Fibroblast of skin of right biceps (primary cell): ENCODE measurements at regions not wholly inside any gene's neighbourhood (a gene's known extent, or its start where the extent isn't known, plus 50 kb on each side); places are given as distances from the start of the nearest gene placed in this dataset.
A peak's percentile ranks its signal among the peaks of the same experiment; 100 is the strongest.

Experiments
- DNase-seq: peaks from one replicate; pipeline ENCODE4 v3.0.0-alpha.2; 2013

GRCh38 chr6:4613795-4614194 is 162.4 kb upstream of the CDYL start:
- no peak for DNase-seq

- no peak for DNase-seq
These were observed 162.8 kb upstream of the CDYL start for GRCh38 chr6:4613381-4613780.

- DNase-seq = peak; percentile 84
These were observed 163.5 kb upstream of the CDYL start for GRCh38 chr6:4612636-4613171.

DNA sequence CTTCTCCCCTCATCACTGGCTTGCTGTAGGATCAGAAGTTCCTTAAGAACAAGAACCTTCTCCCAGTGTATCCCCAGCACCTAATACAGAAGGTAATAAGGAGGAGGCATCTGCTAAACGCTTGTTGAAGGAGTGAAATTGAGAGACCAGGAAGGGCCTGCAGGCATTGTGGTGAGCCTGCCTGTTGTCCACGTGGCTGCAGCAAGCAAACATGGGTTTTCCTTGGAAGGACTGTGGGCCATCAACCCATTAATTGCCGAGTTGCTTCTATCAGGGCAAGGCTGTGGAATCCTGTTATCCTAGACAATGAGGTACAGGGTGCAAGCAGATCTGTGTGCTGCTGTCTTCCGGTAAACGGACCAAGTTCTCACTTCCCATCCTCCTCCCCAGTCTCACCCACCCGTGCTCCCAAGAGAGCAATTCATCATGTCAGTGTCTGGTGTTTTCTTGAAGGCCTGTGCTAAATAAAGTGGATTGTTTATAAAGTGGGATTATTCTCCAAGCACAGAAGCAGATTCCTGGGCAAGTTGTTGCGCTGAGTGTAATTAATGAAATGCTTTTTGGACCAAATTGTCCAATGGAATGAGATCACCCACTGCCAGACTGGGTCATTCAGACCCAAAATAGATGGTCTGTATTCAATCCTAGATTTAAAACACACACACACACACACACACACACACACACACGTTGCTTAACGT is 164.6 kb upstream of the CDYL start:
- DNase-seq = peak; percentile 64

DNA sequence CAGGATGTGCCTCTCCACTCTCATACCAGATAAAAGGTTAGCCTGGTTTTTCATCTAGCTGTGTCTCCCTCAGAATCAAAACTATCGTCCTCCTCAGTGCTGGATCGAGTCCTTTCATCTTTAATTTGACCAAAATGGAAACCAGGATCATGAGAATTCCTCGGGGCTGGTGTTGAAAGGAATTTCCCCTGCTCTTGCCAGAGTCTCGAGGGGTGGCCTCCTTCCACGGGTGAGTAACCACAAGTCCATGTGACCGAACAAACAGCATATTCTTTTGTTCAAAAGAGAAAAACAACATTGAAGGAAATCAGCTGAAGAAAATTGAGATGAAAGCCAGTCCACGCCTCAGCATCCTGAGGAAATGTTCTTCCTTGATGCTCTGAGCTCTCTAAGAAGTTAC is 165.9 kb upstream of the CDYL start:
- DNase-seq = peak; percentile 94

- no peak for DNase-seq
These were observed 167.7 kb upstream of the CDYL start for GRCh38 chr6:4608361-4609115.

- no peak for DNase-seq
These were observed 168.4 kb upstream of the CDYL start for GRCh38 chr6:4607793-4608192.

GRCh38 chr6:4606821-4607704 is 169.1 kb upstream of the CDYL start:
- DNase-seq = peak; percentile 78

DNA sequence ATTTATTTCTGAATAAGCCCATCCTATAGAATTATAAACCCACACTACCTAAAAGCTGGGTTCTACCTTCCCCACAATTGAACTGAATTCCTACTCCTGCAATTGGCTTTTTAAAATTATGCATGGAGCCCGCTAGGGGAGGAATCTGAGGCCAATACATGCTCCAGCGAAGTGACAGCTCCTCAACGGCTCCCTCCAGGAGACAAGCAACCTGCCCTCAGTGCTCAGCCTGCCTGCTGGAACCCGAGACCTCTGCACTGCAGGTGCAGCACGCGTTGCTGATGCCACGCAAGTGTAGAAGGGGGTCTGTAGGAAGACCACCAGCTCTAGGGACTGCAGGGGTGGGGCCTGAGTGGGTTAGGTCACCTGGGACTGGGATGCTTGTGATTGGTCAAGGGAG is 170.2 kb upstream of the CDYL start:
- no peak for DNase-seq

- DNase-seq = no peak
These were observed 172.3 kb upstream of the CDYL start for GRCh38 chr6:4603856-4604369.

- peak; percentile 83 for DNase-seq
These were observed 172.9 kb upstream of the CDYL start for GRCh38 chr6:4603291-4603690.

DNA sequence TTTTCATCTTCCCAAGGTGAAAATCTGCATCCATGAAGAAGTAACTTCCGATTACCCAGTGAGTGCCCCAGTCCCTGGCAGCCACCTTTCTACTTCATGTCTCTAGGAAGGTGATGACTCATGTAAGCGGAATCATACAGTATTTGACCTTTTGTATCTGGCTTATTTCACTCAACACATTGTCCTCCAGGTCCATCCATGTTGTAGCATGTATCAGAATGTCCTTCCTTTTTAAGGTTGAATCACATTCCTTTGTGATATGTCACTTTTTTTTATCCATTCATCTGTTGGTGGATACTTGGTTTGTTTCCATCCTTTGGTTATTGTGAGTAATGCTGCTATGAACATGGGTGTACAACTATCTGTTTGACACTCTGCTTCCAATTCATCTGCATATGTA is 176.3 kb upstream of the CDYL start:
- DNase-seq = peak; percentile 91

GRCh38 chr6:4598384-4598995 is 177.7 kb upstream of the CDYL start:
- no peak for DNase-seq

GRCh38 chr6:4593951-4594350 is 182.3 kb upstream of the CDYL start:
- no peak for DNase-seq

- no peak for DNase-seq
These were observed 184.2 kb upstream of the CDYL start for GRCh38 chr6:4592026-4592425.

GRCh38 chr6:4591218-4591617 is 185.0 kb upstream of the CDYL start:
- no peak for DNase-seq

DNA sequence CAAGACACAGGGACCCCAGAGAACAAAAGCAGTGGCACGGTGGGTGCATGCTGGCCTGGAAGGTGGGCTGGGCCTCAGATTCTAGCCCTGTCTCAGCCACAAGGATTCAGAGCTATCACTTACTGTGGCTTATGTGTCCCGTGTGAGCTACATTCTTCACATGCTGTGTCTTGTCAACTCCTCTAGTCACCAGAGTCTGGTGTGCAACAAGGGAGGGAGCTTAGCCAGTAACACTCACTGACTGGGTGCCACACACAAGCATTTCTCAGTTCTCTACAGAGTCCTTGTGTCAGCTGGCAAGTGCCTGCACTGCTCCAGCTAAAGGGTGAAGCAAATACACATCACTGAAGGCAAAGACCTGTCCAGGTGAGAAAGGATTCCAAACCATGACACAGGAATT is 186.9 kb upstream of the CDYL start:
- DNase-seq = no peak

DNA sequence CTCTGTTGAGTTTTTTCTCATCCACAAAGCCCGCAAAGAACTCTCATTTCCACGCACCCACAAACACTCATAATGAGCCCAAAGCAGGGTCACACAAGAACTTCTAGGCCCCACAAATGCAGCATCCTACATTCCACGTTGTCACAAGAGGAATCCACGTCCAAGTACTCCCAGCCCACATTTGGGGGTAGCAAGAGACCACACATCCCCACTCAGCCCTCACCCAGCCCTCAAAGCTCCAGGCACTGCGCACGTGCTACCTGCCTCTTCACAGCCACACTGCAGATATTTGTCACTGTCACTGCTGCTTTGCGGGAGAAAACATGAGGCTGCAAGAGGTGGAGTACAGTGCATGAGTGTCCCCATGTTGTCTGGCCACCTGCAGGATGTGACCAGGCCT is 187.6 kb upstream of the CDYL start:
- no peak for DNase-seq

- no peak for DNase-seq
These were observed 188.0 kb upstream of the CDYL start for GRCh38 chr6:4588163-4588562.

DNA sequence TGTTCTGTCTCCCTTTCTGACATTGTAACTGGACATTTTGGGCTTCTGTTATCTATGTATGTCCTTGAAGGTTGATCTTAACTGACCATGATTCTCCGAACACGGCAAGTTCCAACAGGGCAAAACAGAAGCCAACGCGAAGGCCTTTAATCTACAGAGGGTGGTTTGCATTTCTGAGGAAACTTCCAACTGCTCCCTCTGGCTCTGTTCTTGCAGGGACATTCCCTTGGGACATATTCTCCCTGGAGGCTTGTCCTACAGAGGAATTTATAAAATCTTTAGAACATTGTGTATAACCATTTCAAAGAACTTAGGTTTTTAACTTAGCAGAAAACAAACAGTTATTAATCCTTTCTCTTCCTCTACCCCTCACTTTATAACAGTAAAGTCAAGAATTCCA is 189.0 kb upstream of the CDYL start:
- no peak for DNase-seq

GRCh38 chr6:4586469-4586859 is 189.7 kb upstream of the CDYL start:
- no peak for DNase-seq

GRCh38 chr6:4585682-4586468 is 190.3 kb upstream of the CDYL start:
- DNase-seq = no peak
